HepG2 (cell line): ENCODE measurements at regions not wholly inside any gene's neighbourhood (a gene's known extent, or its start where the extent isn't known, plus 50 kb on each side); places are given as distances from the start of the nearest gene placed in this dataset.

Experiments
- ATAC-seq: fragments of 200-7000 bp; cut with Tn5 transposase; 3 replicates; pipeline ENCODE4 v1.9.1; 2020; ENCODE audit warnings: mild to moderate bottlenecking, moderate library complexity
- BruUV-seq: library from RNA; stranded (reverse); fragments of 400-500 nt; replicated peaks from 2 replicates; lab custom pipeline; 2021; lab: Mats Ljungman, UMichigan
- CTCF ChIA-PET: fragments of 300-600 bp; formaldehyde crosslinking; extraction: SDS; loops from one replicate; lab custom pipeline; 2021; ENCODE audit warnings: low total read pairs, inconsistent platforms, low intra/inter-chr PET ratio; lab: Yijun Ruan, JAX
- POLR2A ChIA-PET: fragments of 350-600 bp; sonication (Branson Sonifier 250); formaldehyde crosslinking; loops from one replicate; lab custom pipeline; 2020; ENCODE audit warnings: antibody characterized with exemption, inconsistent platforms; lab: Yijun Ruan, JAX
- DNase-seq: peaks from one replicate; pipeline ENCODE4 v3.0.0-alpha.2; 2015; ENCODE audit warnings: low spot score
- FAIRE-seq: peaks from 3 replicates; lab custom pipeline; 2011; peaks lifted over from hg19 to GRCh38; lab: Jason Lieb, UNC
- H2AFZ ChIP-seq: one replicate; pipeline ENCODE4 v1.6.1; 2011; ENCODE audit warnings: low read length, inconsistent platforms
- H3K27ac ChIP-seq: fragments of 300-600 bp; 3 replicates; pipeline ENCODE4 v1.8.0; 2011; ENCODE audit warnings: mixed run types, mild to moderate bottlenecking, mixed read lengths, low read length, inconsistent platforms; ENCODE audit not compliant: insufficient read depth; ENCODE audit errors: extremely low read length
- H3K27me3 ChIP-seq, 2 experiments: fragments of 200-600 bp in 1 of 2; 2 replicates in 1 of 2; 3 replicates in 1 of 2; pipeline versions ENCODE4 v1.6.0 to v1.8.0; 2011; ENCODE audit warnings: low read length in 2 of 2, mild to moderate bottlenecking in 2 of 2, moderate library complexity in 2 of 2, inconsistent platforms in 1 of 2; ENCODE audit not compliant: insufficient read depth in 2 of 2, control insufficient read depth in 1 of 2
- H3K36me3 ChIP-seq, 2 experiments: fragments of 200-600 bp in 1 of 2; replicated peaks in 1 of 2; 2 replicates in 1 of 2; 3 replicates in 1 of 2; pipeline versions ENCODE4 v1.5.1 to v1.8.0; 2011; ENCODE audit warnings: low read length in 2 of 2, inconsistent platforms in 1 of 2; ENCODE audit not compliant: insufficient read depth in 2 of 2, control insufficient read depth in 1 of 2
- H3K4me1 ChIP-seq: 2 replicates; pipeline ENCODE4 v1.5.1; 2012; ENCODE audit warnings: low read length, inconsistent platforms; ENCODE audit not compliant: insufficient read depth
- H3K4me2 ChIP-seq: 2 replicates; pipeline ENCODE4 v1.6.0; 2011; ENCODE audit warnings: low read depth, low read length, inconsistent platforms
- H3K4me3 ChIP-seq, 3 experiments: fragments of 200-600 bp in 1 of 3; sonication (generic), shearing (Covaris generic) in 1 of 3; replicated peaks in 1 of 3; 2 replicates each; pipeline ENCODE4 v1.5.1; 2011 to 2016; ENCODE audit warnings: low read length in 3 of 3, inconsistent platforms in 2 of 3, low read depth in 2 of 3, mild to moderate bottlenecking in 2 of 3, control low read depth in 1 of 3, mixed read lengths in 1 of 3; ENCODE audit not compliant: insufficient read depth in 1 of 3
- H3K79me2 ChIP-seq: one replicate; pipeline ENCODE4 v1.6.1; 2011; ENCODE audit warnings: low read length, inconsistent platforms; ENCODE audit not compliant: insufficient read depth
- H3K9ac ChIP-seq: 2 replicates; pipeline ENCODE4 v1.6.0; 2011; ENCODE audit warnings: mild to moderate bottlenecking, low read depth, low read length, inconsistent platforms; ENCODE audit not compliant: insufficient read depth
- H3K9me3 ChIP-seq: 2 replicates; pipeline ENCODE4 v1.5.1; 2012; ENCODE audit warnings: mild to moderate bottlenecking, low read length
- H4K20me1 ChIP-seq: 2 replicates; pipeline ENCODE4 v1.6.0; 2011; ENCODE audit warnings: inconsistent platforms, mild to moderate bottlenecking, low read length, moderate library complexity; ENCODE audit not compliant: insufficient read depth
- CENPX ChIP-seq: sonication (generic); formaldehyde crosslinking; IDR thresholded peaks from 2 replicates; pipeline ENCODE4 v1.9.0; 2021; ENCODE audit warnings: mild to moderate bottlenecking, missing genetic modification reagents, moderate library complexity
- ELF1 ChIP-seq: sonication (generic); formaldehyde crosslinking; IDR thresholded peaks from 2 replicates; pipeline ENCODE4 v1.4.0; 2020; ENCODE audit warnings: missing genetic modification reagents
- MAZ ChIP-seq, 2 experiments: sonication (generic) in 1 of 2; formaldehyde crosslinking in 1 of 2; IDR thresholded peaks; 2 replicates each; pipeline versions ENCODE4 v1.5.0 to v1.6.1; 2012 to 2020; ENCODE audit warnings: low read depth in 2 of 2, mild to moderate bottlenecking in 2 of 2, borderline replicate concordance in 1 of 2, improper control_type of control experiment in 1 of 2, low read length in 1 of 2, missing genetic modification reagents in 1 of 2, moderate library complexity in 1 of 2
- NKX3-1 ChIP-seq: sonication (generic); formaldehyde crosslinking; IDR thresholded peaks from 2 replicates; pipeline ENCODE4 v1.5.0; 2020; ENCODE audit warnings: missing genetic modification reagents
- ZNF235 ChIP-seq: sonication (generic); formaldehyde crosslinking; IDR thresholded peaks from 2 replicates; pipeline ENCODE4 v1.8.1; 2023; ENCODE audit warnings: mild to moderate bottlenecking, missing genetic modification reagents, borderline replicate concordance
- ZNF530 ChIP-seq: sonication (generic); formaldehyde crosslinking; IDR thresholded peaks from 2 replicates; pipeline ENCODE4 v1.5.0; 2020; ENCODE audit warnings: low read depth, mild to moderate bottlenecking, missing genetic modification reagents
- ZNF879 ChIP-seq: sonication (generic); formaldehyde crosslinking; IDR thresholded peaks from 2 replicates; pipeline ENCODE4 v1.8.1; 2023; ENCODE audit warnings: missing genetic modification reagents
- WGBS: methylation state at CpG from one replicate; pipeline ENCODE4 v1.1.6; 2017; ENCODE audit warnings: low lambda C conversion rate; 5-methylcytosine and 5-hydroxymethylcytosine counted together
- in situ Hi-C: cut with HindIII; loops from 2 replicates; pipeline ENCODE4 v1.10.0; 2017; ENCODE audit warnings: low pct_unique_long_range_greater_than_20kb; ENCODE audit not compliant: extremely low pct_ligation_motif_present
- intact Hi-C: fragments of 100-400 bp; cut with micrococcal nuclease; formaldehyde crosslinking; loops from one replicate; pipeline ENCODE4 v1.10.0; 2022; ENCODE audit not compliant: unreplicated experiment
- TF ChIP-seq, protein P1 (sequence below): sonication (generic); formaldehyde crosslinking; IDR thresholded peaks from 2 replicates; pipeline ENCODE4 v1.4.0; 2020; ENCODE audit warnings: missing genetic modification reagents, borderline replicate concordance

DNA sequence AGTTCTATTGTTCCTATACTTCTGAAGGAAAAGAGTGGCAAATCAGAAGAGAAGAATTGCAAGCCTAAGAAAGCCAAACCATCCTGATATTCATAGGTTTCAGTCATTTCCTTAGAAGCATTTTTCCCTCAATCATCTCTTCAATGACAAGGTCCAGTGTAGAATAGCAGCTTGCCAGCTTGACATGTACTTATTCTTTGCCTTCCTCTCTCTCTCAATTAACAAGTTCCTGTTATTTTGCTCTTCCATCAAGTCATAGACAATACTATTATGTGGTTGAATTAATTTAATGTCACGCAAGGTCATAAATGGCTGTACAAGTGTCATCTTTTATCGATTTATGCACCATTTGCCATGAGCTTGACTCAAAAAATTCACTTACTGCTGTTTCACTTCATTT, 216.3 kb upstream of the MBL2 start (continued):
- no peak for TF ChIP-seq MAZ (IDR thresholded peaks at IDR 0.05; ENCODE audit: borderline replicate concordance, low read depth, low read length)
- TF ChIP-seq MAZ (CRISPR knock-in tag; IDR thresholded peaks at IDR 0.05; ENCODE audit: low read depth) = no peak
- no peak for TF ChIP-seq ZNF879
- no peak for TF ChIP-seq CENPX (CRISPR knock-in tag)
- TF ChIP-seq NKX3-1 (CRISPR knock-in tag) = no peak

DNA sequence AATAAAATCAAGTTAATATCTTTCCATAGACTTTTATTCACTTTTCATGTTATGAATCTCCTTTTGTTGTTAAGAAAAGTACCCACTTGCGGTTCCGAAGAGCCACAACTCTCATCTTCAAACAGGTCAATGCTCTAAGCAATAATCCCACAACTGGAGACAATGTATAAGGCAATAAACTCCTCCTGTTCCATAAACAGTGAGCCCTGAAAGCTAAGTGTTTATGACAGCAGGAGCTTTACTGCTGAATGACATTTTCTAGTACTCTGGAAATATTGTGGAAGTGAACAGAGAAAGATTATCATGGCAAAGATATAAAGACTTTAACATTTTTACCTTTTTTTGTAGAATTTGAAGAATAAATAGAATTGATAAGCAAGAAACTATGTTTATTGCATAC, 213.5 kb upstream of the MBL2 start:
- H3K27ac ChIP-seq = no peak overlapping the region
- H3K4me1 ChIP-seq = no peaks in the 10 kb centered on the region
- ATAC-seq (no peak), FAIRE-seq (no peak), DNase-seq (no peak)
- in situ Hi-C loops = no loop called here
- H3K4me3 ChIP-seq = no peak overlapping the region
- ChIA-PET POLR2A (no interaction called here), CTCF (no interaction called here)
- no TSS peak for BruUV-seq
- H3K79me2 ChIP-seq = no peaks in the 10 kb centered on the region
- H2AFZ ChIP-seq = no peak overlapping the region
- no peaks in the 10 kb centered on the region for H4K20me1 ChIP-seq
- H3K9me3 ChIP-seq = no peaks in the 10 kb centered on the region
- no peaks in the 10 kb centered on the region for H3K27me3 ChIP-seq
- intact Hi-C loops = no loop called here
- TF ChIP-seq ZNF530 = no peak
- no peak for TF ChIP-seq ZNF235 (CRISPR knock-in tag)
- TF ChIP-seq ELF1 = no peak
- TF ChIP-seq, protein P1, sequence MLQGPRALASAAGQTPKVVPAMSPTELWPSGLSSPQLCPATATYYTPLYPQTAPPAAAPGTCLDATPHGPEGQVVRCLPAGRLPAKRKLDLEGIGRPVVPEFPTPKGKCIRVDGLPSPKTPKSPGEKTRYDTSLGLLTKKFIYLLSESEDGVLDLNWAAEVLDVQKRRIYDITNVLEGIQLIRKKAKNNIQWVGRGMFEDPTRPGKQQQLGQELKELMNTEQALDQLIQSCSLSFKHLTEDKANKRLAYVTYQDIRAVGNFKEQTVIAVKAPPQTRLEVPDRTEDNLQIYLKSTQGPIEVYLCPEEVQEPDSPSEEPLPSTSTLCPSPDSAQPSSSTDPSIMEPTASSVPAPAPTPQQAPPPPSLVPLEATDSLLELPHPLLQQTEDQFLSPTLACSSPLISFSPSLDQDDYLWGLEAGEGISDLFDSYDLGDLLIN (CRISPR knock-in tag) = no peak
- no peaks in the 10 kb centered on the region for H3K36me3 ChIP-seq
- 93% methylated on average over 2 of the region's 2 CpGs for WGBS
- H3K9ac ChIP-seq = no peak overlapping the region
- no peak overlapping the region for H3K4me2 ChIP-seq
